Tibial nerve (tissue), 4 donors: ENCODE measurements at regions not wholly inside any gene's neighbourhood (a gene's known extent, or its start where the extent isn't known, plus 50 kb on each side); places are given as distances from the start of the nearest gene placed in this dataset.

ENCODE experiments used
- EP300 ChIP-seq, 2 donors: sonication (generic); formaldehyde crosslinking; IDR thresholded peaks; one replicate each; pipeline ENCODE4 v1.6.1; 2017; ENCODE audit warnings: antibody characterized with exemption in 2 of 2, mild to moderate bottlenecking in 1 of 2
- POLR2A ChIP-seq, 2 donors: fragments of 450-650 bp; IDR thresholded peaks; one replicate each; pipeline ENCODE4 v1.6.1; 2017; ENCODE audit warnings: antibody characterized with exemption in 2 of 2, mild to moderate bottlenecking in 2 of 2, moderate library complexity in 2 of 2
- TF ChIP-seq, protein P1 (sequence below), 5 experiments: fragments of 200-600 bp in 3 of 5; fragments of 450-650 bp in 2 of 5; sonication (generic) in 3 of 5; IDR thresholded peaks; one replicate each; pipeline ENCODE4 v1.5.1; 2016 to 2019; ENCODE audit warnings: antibody characterized with exemption in 5 of 5, mild to moderate bottlenecking in 3 of 5, moderate library complexity in 2 of 5

DNA sequence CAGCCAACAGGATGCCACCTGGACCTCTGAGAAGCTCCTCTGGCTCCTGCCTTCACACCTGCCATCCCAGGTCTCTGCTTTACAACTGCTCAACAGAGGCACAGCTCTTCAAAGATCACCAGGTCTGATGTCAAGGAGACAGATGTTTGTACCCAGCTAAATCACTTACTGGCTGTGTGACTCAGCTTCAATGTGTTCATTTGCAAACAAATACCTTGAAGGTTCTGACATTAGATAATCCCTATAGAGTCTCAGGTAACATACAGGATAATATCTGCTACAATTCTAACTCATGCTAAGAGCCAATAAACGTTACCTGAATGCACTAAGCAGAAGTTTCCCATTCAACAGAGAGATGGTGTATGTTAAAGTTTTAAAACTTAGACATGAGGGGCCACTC, 163.4 kb upstream of the IGF1R start:
- TF ChIP-seq, protein P1, sequence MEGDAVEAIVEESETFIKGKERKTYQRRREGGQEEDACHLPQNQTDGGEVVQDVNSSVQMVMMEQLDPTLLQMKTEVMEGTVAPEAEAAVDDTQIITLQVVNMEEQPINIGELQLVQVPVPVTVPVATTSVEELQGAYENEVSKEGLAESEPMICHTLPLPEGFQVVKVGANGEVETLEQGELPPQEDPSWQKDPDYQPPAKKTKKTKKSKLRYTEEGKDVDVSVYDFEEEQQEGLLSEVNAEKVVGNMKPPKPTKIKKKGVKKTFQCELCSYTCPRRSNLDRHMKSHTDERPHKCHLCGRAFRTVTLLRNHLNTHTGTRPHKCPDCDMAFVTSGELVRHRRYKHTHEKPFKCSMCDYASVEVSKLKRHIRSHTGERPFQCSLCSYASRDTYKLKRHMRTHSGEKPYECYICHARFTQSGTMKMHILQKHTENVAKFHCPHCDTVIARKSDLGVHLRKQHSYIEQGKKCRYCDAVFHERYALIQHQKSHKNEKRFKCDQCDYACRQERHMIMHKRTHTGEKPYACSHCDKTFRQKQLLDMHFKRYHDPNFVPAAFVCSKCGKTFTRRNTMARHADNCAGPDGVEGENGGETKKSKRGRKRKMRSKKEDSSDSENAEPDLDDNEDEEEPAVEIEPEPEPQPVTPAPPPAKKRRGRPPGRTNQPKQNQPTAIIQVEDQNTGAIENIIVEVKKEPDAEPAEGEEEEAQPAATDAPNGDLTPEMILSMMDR (IDR thresholded peaks at IDR 0.05) = no peak
- TF ChIP-seq POLR2A (IDR thresholded peaks at IDR 0.05) (no peak), EP300 (IDR thresholded peaks at IDR 0.05) (no peak)
